A549 (cell line): ENCODE measurements at regions not wholly inside any gene's neighbourhood (a gene's known extent, or its start where the extent isn't known, plus 50 kb on each side); places are given as distances from the start of the nearest gene placed in this dataset.

ENCODE experiments used
- ATAC-seq, 2 experiments: fragments of 200-7000 bp in 1 of 2; fragments of >200 bp in 1 of 2; cut with Nextera tagmentation in 1 of 2; cut with Tn5 transposase in 1 of 2; 3 replicates each; pipeline versions ENCODE4 v1.8.0 to v1.9.1; 2018 to 2020; ENCODE audit warnings: mild to moderate bottlenecking in 1 of 2, moderate library complexity in 1 of 2
- CTCF ChIA-PET: fragments of 300-600 bp; sonication (Branson Sonifier 250); formaldehyde crosslinking; extraction: SDS; loops from one replicate; lab custom pipeline; 2021; ENCODE audit warnings: antibody characterized with exemption, inconsistent platforms; lab: Yijun Ruan, JAX
- POLR2A ChIA-PET: fragments of 350-600 bp; formaldehyde crosslinking; extraction: SDS; loops from one replicate; lab custom pipeline; 2021; ENCODE audit warnings: antibody characterized with exemption, inconsistent platforms; lab: Yijun Ruan, JAX
- DNase-seq, 2 experiments: peaks; one replicate each; pipeline versions ENCODE4 v3.0.0 to v3.0.0-alpha.2; 2011 to 2016; ENCODE audit warnings: low read depth in 1 of 2, low spot score in 1 of 2
- FAIRE-seq: peaks from 2 replicates; lab custom pipeline; 2011; peaks lifted over from hg19 to GRCh38; lab: Jason Lieb, UNC
- H3K27ac ChIP-seq, 2 experiments: fragments of >200 bp; sonication (Bioruptor Twin); formaldehyde crosslinking; 3 replicates each; pipeline ENCODE4 v1.5.1; 2016 to 2017
- H3K4me1 ChIP-seq: fragments of >200 bp; sonication (Bioruptor Twin); formaldehyde crosslinking; 3 replicates; pipeline ENCODE4 v1.6.1; 2016
- H3K4me2 ChIP-seq: fragments of >200 bp; sonication (Bioruptor Twin); formaldehyde crosslinking; 3 replicates; pipeline ENCODE4 v1.6.1; 2016
- H3K4me3 ChIP-seq: fragments of >200 bp; sonication (Bioruptor Twin); formaldehyde crosslinking; 3 replicates; pipeline ENCODE4 v1.5.1; 2016
- H3K9me3 ChIP-seq: fragments of >200 bp; sonication (Bioruptor Twin); formaldehyde crosslinking; 3 replicates; pipeline ENCODE4 v1.6.1; 2016
- CBX2 ChIP-seq: fragments of 200-600 bp; sonication (generic); IDR thresholded peaks from 2 replicates; pipeline ENCODE4 v1.6.1; 2016; ENCODE audit warnings: low read depth, mild to moderate bottlenecking, borderline replicate concordance
- CBX8 ChIP-seq: fragments of 200-600 bp; sonication (generic); IDR thresholded peaks from 2 replicates; pipeline ENCODE4 v1.6.1; 2016
- EP300 ChIP-seq, 2 experiments: fragments of >200 bp; sonication (Bioruptor Twin); formaldehyde crosslinking; IDR thresholded peaks; 2 replicates in 1 of 2; 3 replicates in 1 of 2; pipeline ENCODE4 v1.6.1; 2016 to 2017
- HOXA7 ChIP-seq: fragments of 250-450 bp; sonication (Bioruptor Pico); IDR thresholded peaks from 2 replicates; pipeline ENCODE4 v1.5.0; 2020; ENCODE audit warnings: mild to moderate bottlenecking, moderate library complexity
- HOXB13 ChIP-seq: fragments of 250-450 bp; sonication (Bioruptor Pico); IDR thresholded peaks from 2 replicates; pipeline ENCODE4 v1.5.0; 2020; ENCODE audit warnings: low read depth, mild to moderate bottlenecking, moderate library complexity
- MYC ChIP-seq: IDR thresholded peaks from 2 replicates; pipeline ENCODE4 v1.6.1; 2012; ENCODE audit warnings: mild to moderate bottlenecking, inconsistent platforms, low read length, improper control_type of control experiment, borderline replicate concordance
- PHF8 ChIP-seq: fragments of 200-600 bp; sonication (generic); IDR thresholded peaks from 2 replicates; pipeline ENCODE4 v1.6.1; 2016; ENCODE audit warnings: low read depth, mild to moderate bottlenecking, antibody characterized with exemption, moderate library complexity, borderline replicate concordance
- POLR2A ChIP-seq: IDR thresholded peaks from 2 replicates; pipeline ENCODE4 v1.6.1; 2012; ENCODE audit warnings: mild to moderate bottlenecking, low read length
- POLR2AphosphoS2 ChIP-seq: conservative IDR thresholded peaks from 2 replicates; pipeline ENCODE4 v1.6.1; 2012; ENCODE audit warnings: low read length, improper control_type of control experiment, inconsistent platforms
- RAD21 ChIP-seq, 2 experiments: fragments of >200 bp in 1 of 2; sonication (Bioruptor Twin) in 1 of 2; formaldehyde crosslinking in 1 of 2; IDR thresholded peaks in 1 of 2; conservative IDR thresholded peaks in 1 of 2; 2 replicates in 1 of 2; 3 replicates in 1 of 2; pipeline ENCODE4 v1.6.1; 2012 to 2018; ENCODE audit warnings: inconsistent platforms in 1 of 2
- REST ChIP-seq: fragments of 200-600 bp; sonication (generic); IDR thresholded peaks from 2 replicates; pipeline ENCODE4 v1.6.1; 2016; ENCODE audit warnings: antibody characterized with exemption, mild to moderate bottlenecking, moderate library complexity
- TP53 ChIP-seq: fragments of 250-450 bp; sonication (Bioruptor Pico); IDR thresholded peaks from 2 replicates; pipeline ENCODE4 v1.5.0; 2021; ENCODE audit warnings: mild to moderate bottlenecking, moderate library complexity
- ZFP36 ChIP-seq: fragments of 450-650 bp; IDR thresholded peaks from 2 replicates; pipeline ENCODE4 v1.6.1; 2014; ENCODE audit warnings: borderline replicate concordance; ENCODE audit not compliant: partially characterized antibody
- WGBS: methylation state at CpG from one replicate; pipeline ENCODE4 v1.1.6; 2017; ENCODE audit errors: missing lambda C conversion rate; 5-methylcytosine and 5-hydroxymethylcytosine counted together
- TF ChIP-seq, protein P1 (sequence below): IDR thresholded peaks from 2 replicates; pipeline ENCODE4 v1.6.1; 2012; ENCODE audit warnings: low read depth, borderline replicate concordance
- TF ChIP-seq, protein P2 (sequence below): fragments of >200 bp; sonication (Bioruptor Twin); formaldehyde crosslinking; IDR thresholded peaks from 3 replicates; pipeline ENCODE4 v1.5.1; 2016

DNA sequence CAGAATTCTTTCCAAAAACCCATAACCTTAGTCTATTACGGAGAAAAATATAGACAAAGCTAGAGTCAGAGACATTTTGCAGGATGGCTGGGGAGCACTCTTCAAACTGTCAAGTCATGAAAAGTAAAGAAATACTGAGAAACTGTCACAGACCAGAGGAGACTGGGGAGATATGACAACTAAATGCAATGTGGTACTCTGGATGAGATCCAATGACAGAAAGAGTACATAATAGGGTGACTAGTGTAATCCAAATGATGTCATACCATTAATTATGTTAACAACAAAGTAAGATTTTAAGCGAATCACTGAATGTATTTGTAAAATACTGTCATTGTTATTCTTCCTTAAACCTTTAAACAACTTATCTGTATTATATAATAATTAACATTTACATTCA lies 393.8 kb downstream of the LIG4 start (continued):
- TF ChIP-seq MYC (no peak), TP53 (CRISPR knock-in tag) (no peak), CBX2 (no peak), POLR2AphosphoS2 (no peak)
- TF ChIP-seq, protein P1, sequence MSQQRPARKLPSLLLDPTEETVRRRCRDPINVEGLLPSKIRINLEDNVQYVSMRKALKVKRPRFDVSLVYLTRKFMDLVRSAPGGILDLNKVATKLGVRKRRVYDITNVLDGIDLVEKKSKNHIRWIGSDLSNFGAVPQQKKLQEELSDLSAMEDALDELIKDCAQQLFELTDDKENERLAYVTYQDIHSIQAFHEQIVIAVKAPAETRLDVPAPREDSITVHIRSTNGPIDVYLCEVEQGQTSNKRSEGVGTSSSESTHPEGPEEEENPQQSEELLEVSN: no peak
- TF ChIP-seq, protein P2, sequence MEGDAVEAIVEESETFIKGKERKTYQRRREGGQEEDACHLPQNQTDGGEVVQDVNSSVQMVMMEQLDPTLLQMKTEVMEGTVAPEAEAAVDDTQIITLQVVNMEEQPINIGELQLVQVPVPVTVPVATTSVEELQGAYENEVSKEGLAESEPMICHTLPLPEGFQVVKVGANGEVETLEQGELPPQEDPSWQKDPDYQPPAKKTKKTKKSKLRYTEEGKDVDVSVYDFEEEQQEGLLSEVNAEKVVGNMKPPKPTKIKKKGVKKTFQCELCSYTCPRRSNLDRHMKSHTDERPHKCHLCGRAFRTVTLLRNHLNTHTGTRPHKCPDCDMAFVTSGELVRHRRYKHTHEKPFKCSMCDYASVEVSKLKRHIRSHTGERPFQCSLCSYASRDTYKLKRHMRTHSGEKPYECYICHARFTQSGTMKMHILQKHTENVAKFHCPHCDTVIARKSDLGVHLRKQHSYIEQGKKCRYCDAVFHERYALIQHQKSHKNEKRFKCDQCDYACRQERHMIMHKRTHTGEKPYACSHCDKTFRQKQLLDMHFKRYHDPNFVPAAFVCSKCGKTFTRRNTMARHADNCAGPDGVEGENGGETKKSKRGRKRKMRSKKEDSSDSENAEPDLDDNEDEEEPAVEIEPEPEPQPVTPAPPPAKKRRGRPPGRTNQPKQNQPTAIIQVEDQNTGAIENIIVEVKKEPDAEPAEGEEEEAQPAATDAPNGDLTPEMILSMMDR: no peak

DNA sequence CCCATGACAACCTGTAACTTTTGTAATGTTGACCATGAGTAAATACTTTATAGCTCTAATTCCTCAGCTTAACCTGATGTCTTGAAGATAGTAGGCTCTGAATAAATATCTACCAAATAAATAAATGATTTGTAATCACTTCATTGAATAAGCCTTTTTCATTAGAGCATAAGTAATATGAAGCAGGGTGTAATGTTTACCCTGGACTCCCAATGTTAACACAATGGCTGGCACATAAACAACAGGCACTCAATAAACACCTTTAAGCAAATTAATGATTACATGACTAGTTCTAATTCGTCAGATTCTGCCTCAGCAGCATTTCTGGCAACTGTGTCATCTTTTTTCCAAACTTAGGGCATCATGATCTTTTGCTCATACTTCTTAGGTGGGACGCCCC lies 396.3 kb downstream of the LIG4 start:
- POLR2A ChIA-PET: no interaction called here
- no peak for ATAC-seq
- H3K27ac ChIP-seq: no peak overlapping the region

DNA sequence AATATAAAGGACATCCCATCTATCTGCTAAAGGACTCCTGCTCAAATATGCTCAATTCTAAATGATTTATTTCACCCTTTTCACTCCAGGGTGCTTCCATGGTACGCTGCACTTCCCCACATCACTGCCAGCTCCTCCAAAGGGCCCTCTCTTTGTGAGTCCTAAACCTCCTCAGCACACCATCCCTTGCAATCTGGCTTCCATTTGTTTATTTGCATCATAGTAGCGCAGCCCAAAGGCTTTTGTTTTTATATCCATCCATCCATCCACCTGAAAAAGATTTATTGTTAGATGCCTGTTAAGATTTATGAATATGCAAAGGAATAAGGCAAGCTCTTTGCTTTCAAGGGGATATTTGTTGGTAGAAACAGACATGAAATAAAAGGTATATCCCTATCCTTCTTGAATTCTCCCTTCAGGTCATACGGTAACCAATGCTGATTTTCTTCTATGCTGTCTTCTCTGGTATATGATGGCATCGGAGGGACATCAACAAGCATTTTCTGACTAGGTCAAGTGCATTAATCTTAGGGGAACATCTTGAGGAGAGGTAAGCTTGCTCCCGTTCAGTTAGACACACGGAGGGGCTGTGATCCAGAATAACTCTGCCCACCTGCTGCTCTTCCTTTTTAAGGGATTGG lies 397.6 kb downstream of the LIG4 start:
- no peak overlapping the region for H3K4me2 ChIP-seq
- 6% methylated on average over 6 of the region's 6 CpGs for WGBS
- H3K27ac ChIP-seq: no peak overlapping the region
- TF ChIP-seq HOXB13 (CRISPR knock-in tag) (no peak), ZFP36 (no peak), POLR2AphosphoS2 (no peak), REST (no peak), PHF8 (no peak), EP300 (IDR thresholded peaks at IDR 0.05) (no peak), CBX8 (no peak), MYC (no peak), TP53 (CRISPR knock-in tag) (no peak), POLR2A (no peak)
- ChIA-PET CTCF (no interaction called here), POLR2A (no interaction called here)
- DNase-seq (no peak), FAIRE-seq (no peak), ATAC-seq (no peak)
- no peak overlapping the region for H3K4me3 ChIP-seq
- H3K4me1 ChIP-seq: no peaks in the 10 kb centered on the region
- H3K9me3 ChIP-seq: no peaks in the 10 kb centered on the region

More for the DNA sequence above, 396.3 kb downstream of the LIG4 start:
- Histone ChIP-seq H3K9me3 (no peaks in the 10 kb centered on the region), H3K4me1 (no peaks in the 10 kb centered on the region), H3K4me3 (no peak overlapping the region), H3K4me2 (no peak overlapping the region)
- TF ChIP-seq ZFP36 (no peak), REST (no peak), CBX2 (no peak), HOXA7 (CRISPR knock-in tag) (no peak), RAD21 (conservative IDR thresholded peaks at IDR 0.05 in 1 of 2, IDR thresholded peaks at IDR 0.05 in 1 of 2) (no peak)
- TF ChIP-seq, protein P1: no peak
- no peak for FAIRE-seq
- DNase-seq: no peak
- 3% methylated on average over 2 of the region's 2 CpGs for WGBS
- CTCF ChIA-PET: no interaction called here
